ENCODE measurements at regions not wholly inside any gene's neighbourhood (a gene's known extent, or its start where the extent isn't known, plus 50 kb on each side); places are given as distances from the start of the nearest gene placed in this dataset.

DNA sequence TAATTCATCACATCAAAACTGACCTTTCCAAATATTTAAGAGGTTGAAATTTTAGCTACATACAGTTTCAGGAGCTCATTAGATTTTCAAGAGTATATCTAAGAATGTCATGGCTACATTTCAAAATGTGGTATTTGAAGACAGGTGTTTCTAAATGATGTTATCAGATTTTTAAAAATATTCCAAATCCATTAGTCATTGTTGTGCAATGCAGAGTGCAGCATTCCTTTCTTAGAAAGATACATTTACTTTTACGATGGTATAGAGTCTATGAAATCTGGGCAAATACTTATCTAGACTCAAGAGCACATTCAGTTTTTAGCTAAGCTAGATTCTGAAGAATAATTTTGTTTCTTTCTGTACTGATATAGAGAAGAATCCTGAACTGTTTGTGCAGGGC lies 230.3 kb downstream of the CHRM3 start (continued):
- TF ChIP-seq, protein P1, sequence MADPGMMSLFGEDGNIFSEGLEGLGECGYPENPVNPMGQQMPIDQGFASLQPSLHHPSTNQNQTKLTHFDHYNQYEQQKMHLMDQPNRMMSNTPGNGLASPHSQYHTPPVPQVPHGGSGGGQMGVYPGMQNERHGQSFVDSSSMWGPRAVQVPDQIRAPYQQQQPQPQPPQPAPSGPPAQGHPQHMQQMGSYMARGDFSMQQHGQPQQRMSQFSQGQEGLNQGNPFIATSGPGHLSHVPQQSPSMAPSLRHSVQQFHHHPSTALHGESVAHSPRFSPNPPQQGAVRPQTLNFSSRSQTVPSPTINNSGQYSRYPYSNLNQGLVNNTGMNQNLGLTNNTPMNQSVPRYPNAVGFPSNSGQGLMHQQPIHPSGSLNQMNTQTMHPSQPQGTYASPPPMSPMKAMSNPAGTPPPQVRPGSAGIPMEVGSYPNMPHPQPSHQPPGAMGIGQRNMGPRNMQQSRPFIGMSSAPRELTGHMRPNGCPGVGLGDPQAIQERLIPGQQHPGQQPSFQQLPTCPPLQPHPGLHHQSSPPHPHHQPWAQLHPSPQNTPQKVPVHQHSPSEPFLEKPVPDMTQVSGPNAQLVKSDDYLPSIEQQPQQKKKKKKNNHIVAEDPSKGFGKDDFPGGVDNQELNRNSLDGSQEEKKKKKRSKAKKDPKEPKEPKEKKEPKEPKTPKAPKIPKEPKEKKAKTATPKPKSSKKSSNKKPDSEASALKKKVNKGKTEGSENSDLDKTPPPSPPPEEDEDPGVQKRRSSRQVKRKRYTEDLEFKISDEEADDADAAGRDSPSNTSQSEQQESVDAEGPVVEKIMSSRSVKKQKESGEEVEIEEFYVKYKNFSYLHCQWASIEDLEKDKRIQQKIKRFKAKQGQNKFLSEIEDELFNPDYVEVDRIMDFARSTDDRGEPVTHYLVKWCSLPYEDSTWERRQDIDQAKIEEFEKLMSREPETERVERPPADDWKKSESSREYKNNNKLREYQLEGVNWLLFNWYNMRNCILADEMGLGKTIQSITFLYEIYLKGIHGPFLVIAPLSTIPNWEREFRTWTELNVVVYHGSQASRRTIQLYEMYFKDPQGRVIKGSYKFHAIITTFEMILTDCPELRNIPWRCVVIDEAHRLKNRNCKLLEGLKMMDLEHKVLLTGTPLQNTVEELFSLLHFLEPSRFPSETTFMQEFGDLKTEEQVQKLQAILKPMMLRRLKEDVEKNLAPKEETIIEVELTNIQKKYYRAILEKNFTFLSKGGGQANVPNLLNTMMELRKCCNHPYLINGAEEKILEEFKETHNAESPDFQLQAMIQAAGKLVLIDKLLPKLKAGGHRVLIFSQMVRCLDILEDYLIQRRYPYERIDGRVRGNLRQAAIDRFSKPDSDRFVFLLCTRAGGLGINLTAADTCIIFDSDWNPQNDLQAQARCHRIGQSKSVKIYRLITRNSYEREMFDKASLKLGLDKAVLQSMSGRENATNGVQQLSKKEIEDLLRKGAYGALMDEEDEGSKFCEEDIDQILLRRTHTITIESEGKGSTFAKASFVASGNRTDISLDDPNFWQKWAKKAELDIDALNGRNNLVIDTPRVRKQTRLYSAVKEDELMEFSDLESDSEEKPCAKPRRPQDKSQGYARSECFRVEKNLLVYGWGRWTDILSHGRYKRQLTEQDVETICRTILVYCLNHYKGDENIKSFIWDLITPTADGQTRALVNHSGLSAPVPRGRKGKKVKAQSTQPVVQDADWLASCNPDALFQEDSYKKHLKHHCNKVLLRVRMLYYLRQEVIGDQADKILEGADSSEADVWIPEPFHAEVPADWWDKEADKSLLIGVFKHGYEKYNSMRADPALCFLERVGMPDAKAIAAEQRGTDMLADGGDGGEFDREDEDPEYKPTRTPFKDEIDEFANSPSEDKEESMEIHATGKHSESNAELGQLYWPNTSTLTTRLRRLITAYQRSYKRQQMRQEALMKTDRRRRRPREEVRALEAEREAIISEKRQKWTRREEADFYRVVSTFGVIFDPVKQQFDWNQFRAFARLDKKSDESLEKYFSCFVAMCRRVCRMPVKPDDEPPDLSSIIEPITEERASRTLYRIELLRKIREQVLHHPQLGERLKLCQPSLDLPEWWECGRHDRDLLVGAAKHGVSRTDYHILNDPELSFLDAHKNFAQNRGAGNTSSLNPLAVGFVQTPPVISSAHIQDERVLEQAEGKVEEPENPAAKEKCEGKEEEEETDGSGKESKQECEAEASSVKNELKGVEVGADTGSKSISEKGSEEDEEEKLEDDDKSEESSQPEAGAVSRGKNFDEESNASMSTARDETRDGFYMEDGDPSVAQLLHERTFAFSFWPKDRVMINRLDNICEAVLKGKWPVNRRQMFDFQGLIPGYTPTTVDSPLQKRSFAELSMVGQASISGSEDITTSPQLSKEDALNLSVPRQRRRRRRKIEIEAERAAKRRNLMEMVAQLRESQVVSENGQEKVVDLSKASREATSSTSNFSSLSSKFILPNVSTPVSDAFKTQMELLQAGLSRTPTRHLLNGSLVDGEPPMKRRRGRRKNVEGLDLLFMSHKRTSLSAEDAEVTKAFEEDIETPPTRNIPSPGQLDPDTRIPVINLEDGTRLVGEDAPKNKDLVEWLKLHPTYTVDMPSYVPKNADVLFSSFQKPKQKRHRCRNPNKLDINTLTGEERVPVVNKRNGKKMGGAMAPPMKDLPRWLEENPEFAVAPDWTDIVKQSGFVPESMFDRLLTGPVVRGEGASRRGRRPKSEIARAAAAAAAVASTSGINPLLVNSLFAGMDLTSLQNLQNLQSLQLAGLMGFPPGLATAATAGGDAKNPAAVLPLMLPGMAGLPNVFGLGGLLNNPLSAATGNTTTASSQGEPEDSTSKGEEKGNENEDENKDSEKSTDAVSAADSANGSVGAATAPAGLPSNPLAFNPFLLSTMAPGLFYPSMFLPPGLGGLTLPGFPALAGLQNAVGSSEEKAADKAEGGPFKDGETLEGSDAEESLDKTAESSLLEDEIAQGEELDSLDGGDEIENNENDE (IDR thresholded peaks at IDR 0.05; ENCODE audit: insufficient replicate concordance, low read length): no peak
- TF ChIP-seq TCF12 (IDR thresholded peaks at IDR 0.05; ENCODE audit: low read depth, low read length): no peak
- TF ChIP-seq, protein P2, sequence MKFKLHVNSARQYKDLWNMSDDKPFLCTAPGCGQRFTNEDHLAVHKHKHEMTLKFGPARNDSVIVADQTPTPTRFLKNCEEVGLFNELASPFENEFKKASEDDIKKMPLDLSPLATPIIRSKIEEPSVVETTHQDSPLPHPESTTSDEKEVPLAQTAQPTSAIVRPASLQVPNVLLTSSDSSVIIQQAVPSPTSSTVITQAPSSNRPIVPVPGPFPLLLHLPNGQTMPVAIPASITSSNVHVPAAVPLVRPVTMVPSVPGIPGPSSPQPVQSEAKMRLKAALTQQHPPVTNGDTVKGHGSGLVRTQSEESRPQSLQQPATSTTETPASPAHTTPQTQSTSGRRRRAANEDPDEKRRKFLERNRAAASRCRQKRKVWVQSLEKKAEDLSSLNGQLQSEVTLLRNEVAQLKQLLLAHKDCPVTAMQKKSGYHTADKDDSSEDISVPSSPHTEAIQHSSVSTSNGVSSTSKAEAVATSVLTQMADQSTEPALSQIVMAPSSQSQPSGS (IDR thresholded peaks at IDR 0.05; ENCODE audit: low read length): no peak

All from H1 (cell line).